SK-N-SH (cell line): ENCODE measurements at regions not wholly inside any gene's neighbourhood (a gene's known extent, or its start where the extent isn't known, plus 50 kb on each side); places are given as distances from the start of the nearest gene placed in this dataset.
"Not testable (repeated sequence)": the region's sequence is repeated elsewhere in the genome, so short reads cannot be mapped to it uniquely, and the experiment has no call there.

Experiments
- CTCF ChIA-PET: fragments of 300-600, 350-600 bp; formaldehyde crosslinking; extraction: SDS; loops from one replicate; lab custom pipeline; 2021; lab: Yijun Ruan, JAX
- POLR2A ChIA-PET: fragments of 350-600 bp; sonication (Branson Sonifier 250); formaldehyde crosslinking; extraction: SDS; loops from one replicate; lab custom pipeline; 2020; ENCODE audit warnings: antibody characterized with exemption, inconsistent platforms; lab: Yijun Ruan, JAX
- DNase-seq: peaks from one replicate; pipeline ENCODE4 v3.0.0; 2012
- H2AFZ ChIP-seq: fragments of 200-600 bp; sonication (generic); 2 replicates; pipeline ENCODE4 v1.8.1; 2016; ENCODE audit warnings: antibody characterized with exemption, mild to moderate bottlenecking, low read depth
- H3F3A ChIP-seq: fragments of 200-600 bp; sonication (generic); replicated peaks from 2 replicates; pipeline ENCODE3; 2016; ENCODE audit warnings: antibody characterized with exemption, mild to moderate bottlenecking; ENCODE audit not compliant: insufficient read depth
- H3K27ac ChIP-seq, 2 experiments: fragments of 200-500 bp in 1 of 2; fragments of 200-600 bp in 1 of 2; sonication (Bioruptor generic) in 1 of 2; sonication (generic), shearing (Covaris generic) in 1 of 2; 2 replicates each; pipeline versions ENCODE4 v1.5.1 to v1.6.1; 2014 to 2016; ENCODE audit warnings: low read depth in 2 of 2, inconsistent platforms in 1 of 2, low read length in 1 of 2, mild to moderate bottlenecking in 1 of 2, mixed read lengths in 1 of 2
- H3K27me3 ChIP-seq: fragments of 200-600 bp; sonication (generic), shearing (Covaris generic); 2 replicates; pipeline ENCODE4 v1.6.1; 2016; ENCODE audit warnings: mixed run types; ENCODE audit not compliant: insufficient read depth
- H3K36me3 ChIP-seq, 2 experiments: fragments of 200-500 bp in 1 of 2; fragments of 200-600 bp in 1 of 2; sonication (Bioruptor generic) in 1 of 2; sonication (generic) in 1 of 2; replicated peaks in 1 of 2; 2 replicates each; pipeline versions ENCODE3 to v1.5.1; 2014 to 2016; ENCODE audit warnings: low read length in 1 of 2, mild to moderate bottlenecking in 1 of 2; ENCODE audit not compliant: insufficient read depth in 2 of 2, control insufficient read depth in 1 of 2
- H3K4me1 ChIP-seq, 2 experiments: fragments of 200-500 bp in 1 of 2; fragments of 200-600 bp in 1 of 2; sonication (Bioruptor generic) in 1 of 2; sonication (generic), shearing (Covaris generic) in 1 of 2; 2 replicates each; pipeline versions ENCODE4 v1.5.1 to v1.6.1; 2014 to 2016; ENCODE audit warnings: low read depth in 1 of 2, low read length in 1 of 2, mixed run types in 1 of 2; ENCODE audit not compliant: insufficient read depth in 2 of 2, control insufficient read depth in 1 of 2
- H3K4me2 ChIP-seq: fragments of 200-600 bp; sonication (generic), shearing (Covaris generic); 2 replicates; pipeline ENCODE4 v1.6.1; 2017; ENCODE audit warnings: mixed run types
- H3K4me3 ChIP-seq, 2 experiments: fragments of 200-500 bp in 1 of 2; fragments of 200-600 bp in 1 of 2; sonication (Bioruptor generic) in 1 of 2; sonication (generic), shearing (Covaris generic) in 1 of 2; 2 replicates each; pipeline versions ENCODE4 v1.5.1 to v1.8.1; 2014 to 2016; ENCODE audit warnings: low read depth in 2 of 2, inconsistent platforms in 1 of 2, low read length in 1 of 2, mild to moderate bottlenecking in 1 of 2, mixed read lengths in 1 of 2, moderate library complexity in 1 of 2
- H3K79me2 ChIP-seq: fragments of 200-600 bp; sonication (generic); 2 replicates; pipeline ENCODE4 v1.8.1; 2017; ENCODE audit warnings: mild to moderate bottlenecking; ENCODE audit not compliant: insufficient read depth
- H3K9ac ChIP-seq: fragments of 200-600 bp; sonication (generic); 2 replicates; pipeline ENCODE4 v1.6.1; 2017; ENCODE audit warnings: mixed run types
- H3K9me2 ChIP-seq: fragments of 200-600 bp; sonication (generic); 2 replicates; pipeline ENCODE4 v1.6.1; 2017; ENCODE audit warnings: mixed run types
- H3K9me3 ChIP-seq: fragments of 200-600 bp; sonication (generic); 2 replicates; pipeline ENCODE4 v1.6.1; 2017; ENCODE audit warnings: mixed run types, mild to moderate bottlenecking, moderate library complexity
- H4K20me1 ChIP-seq: fragments of 200-600 bp; sonication (generic); 2 replicates; pipeline ENCODE4 v1.6.1; 2017; ENCODE audit warnings: mild to moderate bottlenecking, mixed run types; ENCODE audit not compliant: insufficient read depth
- CTCF ChIP-seq: fragments of 200-600 bp; sonication (generic); IDR thresholded peaks from 2 replicates; pipeline ENCODE4 v1.6.1; 2017; ENCODE audit warnings: antibody characterized with exemption, mild to moderate bottlenecking, moderate library complexity
- ELF1 ChIP-seq: IDR thresholded peaks from 2 replicates; pipeline ENCODE4 v1.4.0; 2012
- FOXJ3 ChIP-seq: sonication (generic); formaldehyde crosslinking; IDR thresholded peaks from 2 replicates; pipeline ENCODE4 v1.5.1; 2020; ENCODE audit warnings: mild to moderate bottlenecking, missing genetic modification reagents
- GATA2 ChIP-seq: sonication (generic); formaldehyde crosslinking; IDR thresholded peaks from 2 replicates; pipeline ENCODE4 v1.5.0; 2020; ENCODE audit warnings: mild to moderate bottlenecking, missing genetic modification reagents
- MXI1 ChIP-seq: IDR thresholded peaks from 2 replicates; pipeline ENCODE4 v1.6.1; 2012; ENCODE audit warnings: mild to moderate bottlenecking, low read depth, low read length, improper control_type of control experiment
- NRF1 ChIP-seq: IDR thresholded peaks from 2 replicates; pipeline ENCODE4 v1.6.1; 2012; ENCODE audit warnings: low read depth, mild to moderate bottlenecking, low read length
- PBX3 ChIP-seq: IDR thresholded peaks from 2 replicates; pipeline ENCODE4; 2012
- RAD21 ChIP-seq: IDR thresholded peaks from 2 replicates; pipeline ENCODE4 v1.6.1; 2012; ENCODE audit warnings: mild to moderate bottlenecking, low read length
- RCOR1 ChIP-seq: fragments of 150-350 bp; IDR thresholded peaks from 2 replicates; pipeline ENCODE4 v1.6.1; 2017; ENCODE audit warnings: antibody characterized with exemption, low read length
- RXRA ChIP-seq: IDR thresholded peaks from 2 replicates; pipeline ENCODE4 v1.4.0; 2012; ENCODE audit warnings: low read depth, mild to moderate bottlenecking, borderline replicate concordance
- SIN3A ChIP-seq: IDR thresholded peaks from 2 replicates; pipeline ENCODE4 v1.6.1; 2012; ENCODE audit warnings: low read depth, mild to moderate bottlenecking, low read length, moderate library complexity, borderline replicate concordance
- SMC3 ChIP-seq: IDR thresholded peaks from 2 replicates; pipeline ENCODE4 v1.6.1; 2012; ENCODE audit warnings: low read depth, low read length, improper control_type of control experiment
- TAF1 ChIP-seq: IDR thresholded peaks from 2 replicates; pipeline ENCODE4 v1.6.1; 2012; ENCODE audit warnings: low read depth, mild to moderate bottlenecking, low read length, moderate library complexity, borderline replicate concordance
- USF1 ChIP-seq: IDR thresholded peaks from 2 replicates; pipeline ENCODE4 v1.4.0; 2012; ENCODE audit warnings: low read depth, borderline replicate concordance
- YY1 ChIP-seq: IDR thresholded peaks from 2 replicates; pipeline ENCODE4 v1.4.0; 2012; ENCODE audit warnings: low read depth, mild to moderate bottlenecking
- WGBS: methylation state at CpG from one replicate; pipeline ENCODE4 v1.1.6; 2017; ENCODE audit warnings: low lambda C conversion rate; 5-methylcytosine and 5-hydroxymethylcytosine counted together

GRCh38 chrX:76520273-76521054 lies 93.0 kb downstream of the MAGEE1 start:
- H3K9me3 ChIP-seq: no peaks in the 10 kb centered on the region
- no peak overlapping the region for H2AFZ ChIP-seq
- WGBS: 44% methylated on average over 13 of the region's 23 CpGs
- no peaks in the 10 kb centered on the region for H3F3A ChIP-seq
- no peaks in the 10 kb centered on the region for H3K36me3 ChIP-seq
- no peaks in the 10 kb centered on the region for H4K20me1 ChIP-seq
- H3K9ac ChIP-seq: no peak overlapping the region
- H3K27ac ChIP-seq: no peak overlapping the region
- ChIA-PET POLR2A (no interaction called here), CTCF (no interaction called here)
- no peaks in the 10 kb centered on the region for H3K4me1 ChIP-seq
- no peak overlapping the region for H3K4me2 ChIP-seq
- no peak for DNase-seq
- H3K27me3 ChIP-seq: no peaks in the 10 kb centered on the region
- H3K4me3 ChIP-seq: no peak overlapping the region
- TF ChIP-seq RXRA: no peak
- no peak for TF ChIP-seq RAD21
- TF ChIP-seq FOXJ3 (CRISPR knock-in tag): no peak
- no peak for TF ChIP-seq RCOR1
- TF ChIP-seq YY1: no peak
- no peak for TF ChIP-seq PBX3
- TF ChIP-seq NRF1: no peak
- TF ChIP-seq SIN3A: no peak
- TF ChIP-seq SMC3: no peak
- no peak for TF ChIP-seq USF1
- TF ChIP-seq TAF1: no peak
- TF ChIP-seq MXI1: no peak
- TF ChIP-seq CTCF: no peak
- TF ChIP-seq ELF1: no peak
- no peak for TF ChIP-seq GATA2 (CRISPR knock-in tag)
- H3K9me2 ChIP-seq: no peaks in the 10 kb centered on the region
- H3K79me2 ChIP-seq: no peaks in the 10 kb centered on the region

GRCh38 chrX:76535675-76536074 lies 108.2 kb downstream of the MAGEE1 start:
- WGBS: 0% methylated on average over 2 of the region's 2 CpGs
- H3F3A ChIP-seq, H4K20me1 ChIP-seq, H3K4me2 ChIP-seq, H3K9me2 ChIP-seq, H3K9me3 ChIP-seq, H3K27me3 ChIP-seq, H3K4me1 ChIP-seq, H3K4me3 ChIP-seq, DNase-seq, POLR2A ChIA-PET, H3K36me3 ChIP-seq, CTCF ChIA-PET, H3K79me2 ChIP-seq, H3K9ac ChIP-seq, H3K27ac ChIP-seq, H2AFZ ChIP-seq: not testable (repeated sequence)
